ENCODE measurements at regions not wholly inside any gene's neighbourhood (a gene's known extent, or its start where the extent isn't known, plus 50 kb on each side); places are given as distances from the start of the nearest gene placed in this dataset.

DNA sequence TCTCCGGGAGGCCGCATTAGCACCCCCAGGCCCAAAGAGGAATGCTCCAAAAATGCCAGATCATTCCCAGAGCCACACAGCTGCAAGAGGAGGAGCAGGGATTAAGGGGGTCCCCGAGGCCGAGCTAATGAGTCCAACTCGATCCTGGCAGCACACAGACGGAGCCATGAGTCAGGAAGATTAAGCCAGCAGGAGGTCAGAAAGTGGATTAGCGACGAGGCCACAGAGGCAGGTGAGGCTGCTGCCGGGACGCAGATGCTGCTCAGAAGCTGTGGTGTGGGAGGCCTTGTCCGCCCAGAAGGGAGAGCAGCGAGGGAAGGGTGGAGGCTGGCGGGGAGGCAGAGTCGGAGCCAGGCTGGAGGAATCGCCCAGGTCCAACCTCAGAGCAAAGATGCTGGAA is 120.5 kb downstream of the SHANK2 start:
- peaks cover 2% of the 10 kb centered on the region for H3K9me3 ChIP-seq (replicated peaks; ENCODE audit: control insufficient read depth, insufficient read depth, low read length)
- H3K9me1 ChIP-seq (replicated peaks; ENCODE audit: control insufficient read depth, extremely low read depth, insufficient read depth, low read length): no peaks in the 10 kb centered on the region
- no peaks in the 10 kb centered on the region for H3K4me1 ChIP-seq (ENCODE audit: control insufficient read depth, extremely low read depth, insufficient read depth, low read length)
- no peak overlapping the region for H3K4me3 ChIP-seq (replicated peaks in 1 of 3; ENCODE audit: insufficient read depth in 1 of 3, low read depth in 1 of 3, low read length in 3 of 3)
- TF ChIP-seq EZH2 (IDR thresholded peaks at IDR 0.05; ENCODE audit: borderline replicate concordance, low read depth, low read length, severe bottlenecking): no peak
- no peak for TF ChIP-seq POLR2AphosphoS5 (IDR thresholded peaks at IDR 0.05; ENCODE audit: insufficient read depth, low read depth, low read length)
- TF ChIP-seq, protein P1, sequence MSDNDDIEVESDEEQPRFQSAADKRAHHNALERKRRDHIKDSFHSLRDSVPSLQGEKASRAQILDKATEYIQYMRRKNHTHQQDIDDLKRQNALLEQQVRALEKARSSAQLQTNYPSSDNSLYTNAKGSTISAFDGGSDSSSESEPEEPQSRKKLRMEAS (IDR thresholded peaks at IDR 0.05; ENCODE audit: insufficient read depth, insufficient read length): no peak
- no peak for TF ChIP-seq JUN (IDR thresholded peaks at IDR 0.05; ENCODE audit: borderline replicate concordance, insufficient read depth, insufficient read length, low read depth)
- no peak for TF ChIP-seq POLR2A (IDR thresholded peaks at IDR 0.05; ENCODE audit: low read depth, low read length)
- TF ChIP-seq, protein P2, sequence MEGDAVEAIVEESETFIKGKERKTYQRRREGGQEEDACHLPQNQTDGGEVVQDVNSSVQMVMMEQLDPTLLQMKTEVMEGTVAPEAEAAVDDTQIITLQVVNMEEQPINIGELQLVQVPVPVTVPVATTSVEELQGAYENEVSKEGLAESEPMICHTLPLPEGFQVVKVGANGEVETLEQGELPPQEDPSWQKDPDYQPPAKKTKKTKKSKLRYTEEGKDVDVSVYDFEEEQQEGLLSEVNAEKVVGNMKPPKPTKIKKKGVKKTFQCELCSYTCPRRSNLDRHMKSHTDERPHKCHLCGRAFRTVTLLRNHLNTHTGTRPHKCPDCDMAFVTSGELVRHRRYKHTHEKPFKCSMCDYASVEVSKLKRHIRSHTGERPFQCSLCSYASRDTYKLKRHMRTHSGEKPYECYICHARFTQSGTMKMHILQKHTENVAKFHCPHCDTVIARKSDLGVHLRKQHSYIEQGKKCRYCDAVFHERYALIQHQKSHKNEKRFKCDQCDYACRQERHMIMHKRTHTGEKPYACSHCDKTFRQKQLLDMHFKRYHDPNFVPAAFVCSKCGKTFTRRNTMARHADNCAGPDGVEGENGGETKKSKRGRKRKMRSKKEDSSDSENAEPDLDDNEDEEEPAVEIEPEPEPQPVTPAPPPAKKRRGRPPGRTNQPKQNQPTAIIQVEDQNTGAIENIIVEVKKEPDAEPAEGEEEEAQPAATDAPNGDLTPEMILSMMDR (IDR thresholded peaks at IDR 0.05; ENCODE audit: extremely low read depth in 1 of 2, insufficient read depth in 1 of 2, low read depth in 1 of 2, low read length in 2 of 2): no peak
- no peak for TF ChIP-seq FOS (IDR thresholded peaks at IDR 0.05; ENCODE audit: borderline replicate concordance, insufficient read depth, low read length)
- TF ChIP-seq MYC (IDR thresholded peaks at IDR 0.05; ENCODE audit: low read depth, low read length): no peak
- no peak for TF ChIP-seq GATA2 (IDR thresholded peaks at IDR 0.05; ENCODE audit: insufficient read depth, insufficient read length, low read depth, low read length)
- H3K9ac ChIP-seq (replicated peaks; ENCODE audit: extremely low read depth, insufficient read depth, low read length): no peak overlapping the region
- ChIA-PET CTCF (no interaction called here), POLR2A (no interaction called here)
- dilution Hi-C loops (cut with MboI; ENCODE audit: extremely low pct_ligation_motif_present, low sequenced_read_pairs) (no loop called here), intact Hi-C loops (cut with micrococcal nuclease) (no loop called here)
- H3K36me3 ChIP-seq (ENCODE audit: control insufficient read depth in 2 of 2, extremely low read depth in 1 of 2, insufficient read depth in 2 of 2, low read length in 2 of 2): no peaks in the 10 kb centered on the region
- H3K4me2 ChIP-seq (ENCODE audit: insufficient read depth, low read length): no peak overlapping the region
- BruUV-seq (replicated peaks): no TSS peak
- H4K20me1 ChIP-seq (replicated peaks; ENCODE audit: control insufficient read depth, extremely low read depth, insufficient read depth, low read length): no peaks in the 10 kb centered on the region
- H3K27me3 ChIP-seq (ENCODE audit: control insufficient read depth in 2 of 2, insufficient read depth in 2 of 2, low read length in 2 of 2): no peaks in the 10 kb centered on the region
- no peaks in the 10 kb centered on the region for H3K79me2 ChIP-seq (ENCODE audit: control insufficient read depth, insufficient read depth, low read length)
- DNase-seq (ENCODE audit: low read depth, low spot score): no peak
- FAIRE-seq: no peak
- H3K27ac ChIP-seq (ENCODE audit: insufficient read depth, low read depth, low read length): no peak overlapping the region
- no peak overlapping the region for H2AFZ ChIP-seq (ENCODE audit: low read depth, low read length)

Data from endothelial cell of umbilical vein (primary cell).